Heart left ventricle (tissue), 13 donors: ENCODE measurements at regions not wholly inside any gene's neighbourhood (a gene's known extent, or its start where the extent isn't known, plus 50 kb on each side); places are given as distances from the start of the nearest gene placed in this dataset.

Experiments
- CTCF ChIP-seq, 12 donors: fragments of 200-600 bp; sonication (generic) in 4 of 12; IDR thresholded peaks; one replicate each; pipeline versions ENCODE4 v1.5.0 to v1.8.0; 2018 to 2022; ENCODE audit warnings: antibody characterized with exemption in 12 of 12, mild to moderate bottlenecking in 5 of 12
- POLR2A ChIP-seq, 2 donors: fragments of 450-650 bp; IDR thresholded peaks; one replicate each; pipeline ENCODE4 v1.6.1; 2017; ENCODE audit warnings: antibody characterized with exemption in 2 of 2, mild to moderate bottlenecking in 2 of 2, moderate library complexity in 2 of 2
- donor health status: ischemic (EF 13 %, LVEDD 7.1; RV severe dilation, severe dysfunction).
- donor health status: DM: no; HTN: yes; CAD: no.
- donor health status: DM: no; HTN: no; CAD: no.
- donor health status: ischemic (EF 25% LVEDD 6.9; RV normal size, moderate dysfunction).
- donor health status: ischemic (EF 25% LVEDD 5.7; RV mildly dilated, moderate dysfunction).
- donor health status: ischemic (EF 35%, LVEDD 5.7; RV mildly dilated, moderate dysfunction).
- donor health status: nonischemic (EF 11% LVEDD 7.7; RV severe dilation, severe dysfunction).
- donor health status: DM: yes; HTN: yes; CAD: no.
- donor health status: PGD.
- donor health status: ischemic (EF 29% LVEDD 5.4; RV normal size, mild dysfunction).
- donor health status: nonischemic (EF 23%, LVEDD 6.1; RV moderate dilation, normal function).

- TF ChIP-seq CTCF (IDR thresholded peaks at IDR 0.05) (no peak), POLR2A (IDR thresholded peaks at IDR 0.05) (no peak)
Measured at GRCh38 chr10:106224676-106225075, 939.8 kb downstream of the SORCS1 start.
